ENCODE measurements at regions not wholly inside any gene's neighbourhood (a gene's known extent, or its start where the extent isn't known, plus 50 kb on each side); places are given as distances from the start of the nearest gene placed in this dataset.

GRCh38 chr14:34024768-34025144 is 73.9 kb upstream of the EGLN3 start:
- DNase-seq (ENCODE audit: low read depth in 1 of 2, low spot score in 1 of 2), result no peak

GRCh38 chr14:34023824-34024767 is 73.2 kb upstream of the EGLN3 start:
- DNase-seq (ENCODE audit: low read depth in 1 of 2, low spot score in 1 of 2), result no peak

DNA sequence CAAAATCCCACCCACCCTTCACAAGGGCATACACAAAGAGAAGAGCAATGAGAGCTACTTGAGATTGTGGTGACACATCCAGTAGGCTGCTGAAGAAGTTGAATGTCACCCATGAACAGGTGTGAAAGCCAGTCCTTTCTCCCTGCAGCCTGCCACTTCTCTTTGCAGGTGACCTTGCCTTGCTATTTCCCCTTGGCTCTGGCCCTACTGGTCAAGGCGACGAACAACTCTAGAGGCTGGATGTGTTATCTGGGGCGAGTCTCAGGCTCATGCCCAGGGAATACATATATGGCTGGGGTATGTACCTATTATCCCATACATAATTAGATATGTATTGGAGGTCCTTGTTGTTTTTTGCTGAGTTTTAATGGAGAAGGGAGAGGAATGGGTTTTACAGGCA is 70.2 kb upstream of the EGLN3 start:
- no peak for DNase-seq (ENCODE audit: low read depth in 1 of 2, low spot score in 1 of 2)

GRCh38 chr14:34020014-34020413 is 69.1 kb upstream of the EGLN3 start:
- no peak for DNase-seq (ENCODE audit: low read depth in 1 of 2, low spot score in 1 of 2)

GRCh38 chr14:34018564-34019244 is 67.8 kb upstream of the EGLN3 start:
- no peak for DNase-seq (ENCODE audit: low read depth in 1 of 2, low spot score in 1 of 2)

DNA sequence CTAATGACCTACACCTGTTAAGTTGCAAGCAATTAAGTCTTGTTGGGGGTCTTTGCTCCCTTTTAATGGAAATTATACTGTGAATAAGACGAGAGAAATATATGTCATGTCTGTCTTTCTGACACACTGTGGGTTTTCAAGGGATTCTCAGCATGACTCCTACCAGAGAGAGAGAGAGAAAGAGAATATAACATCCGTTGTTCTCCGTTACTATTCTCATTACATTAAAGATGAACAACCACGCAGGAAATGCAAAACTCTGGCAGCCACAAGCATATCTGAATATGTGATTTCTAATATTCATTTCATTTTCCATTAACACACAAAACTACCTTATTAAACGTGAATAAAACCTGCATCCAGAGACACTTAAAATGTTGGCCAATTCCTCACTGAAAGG is 67.3 kb upstream of the EGLN3 start:
- no peak for DNase-seq (ENCODE audit: low read depth in 1 of 2, low spot score in 1 of 2)

- DNase-seq (ENCODE audit: low read depth in 1 of 2, low spot score in 1 of 2), result no peak
These were observed 64.5 kb upstream of the EGLN3 start for GRCh38 chr14:34015383-34015782.

DNA sequence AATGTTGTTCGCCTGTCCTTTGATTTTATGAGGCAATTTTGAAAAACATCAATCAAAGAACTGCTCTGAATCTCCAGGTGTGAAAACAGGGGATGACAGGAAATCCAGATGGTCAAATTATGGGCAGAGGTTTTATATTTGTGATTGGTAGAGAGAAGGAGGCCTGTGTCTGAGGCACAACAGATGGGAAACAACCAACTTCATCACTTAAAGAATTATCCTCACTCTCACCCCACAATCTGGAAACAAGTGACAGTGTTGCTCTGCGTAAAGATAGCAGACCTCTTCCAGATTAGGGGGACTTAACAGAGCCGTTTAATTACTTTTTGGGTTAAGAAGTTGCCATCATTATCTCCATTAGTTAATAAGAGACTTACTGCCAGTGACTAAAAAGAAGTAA is 64.1 kb upstream of the EGLN3 start:
- DNase-seq (ENCODE audit: low read depth in 1 of 2, low spot score in 1 of 2), result no peak

DNA sequence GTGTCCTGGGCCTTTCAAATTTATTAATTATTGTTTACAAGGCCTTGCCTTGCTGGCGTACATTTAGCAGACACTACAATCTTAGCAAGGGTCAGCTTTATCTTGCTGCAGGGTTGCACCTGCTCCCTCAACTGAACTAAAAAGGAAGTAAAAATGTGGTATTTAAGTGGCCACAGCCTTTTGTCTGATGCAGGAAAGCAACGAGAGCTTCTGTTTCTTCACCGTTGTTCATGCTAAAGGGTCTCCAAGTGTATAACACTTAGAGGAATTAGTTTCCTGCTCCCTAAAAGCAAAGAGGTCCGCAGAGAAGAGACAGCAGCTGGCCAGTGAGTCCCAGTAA is 62.8 kb upstream of the EGLN3 start:
- no peak for DNase-seq (ENCODE audit: low read depth in 1 of 2, low spot score in 1 of 2)

DNA sequence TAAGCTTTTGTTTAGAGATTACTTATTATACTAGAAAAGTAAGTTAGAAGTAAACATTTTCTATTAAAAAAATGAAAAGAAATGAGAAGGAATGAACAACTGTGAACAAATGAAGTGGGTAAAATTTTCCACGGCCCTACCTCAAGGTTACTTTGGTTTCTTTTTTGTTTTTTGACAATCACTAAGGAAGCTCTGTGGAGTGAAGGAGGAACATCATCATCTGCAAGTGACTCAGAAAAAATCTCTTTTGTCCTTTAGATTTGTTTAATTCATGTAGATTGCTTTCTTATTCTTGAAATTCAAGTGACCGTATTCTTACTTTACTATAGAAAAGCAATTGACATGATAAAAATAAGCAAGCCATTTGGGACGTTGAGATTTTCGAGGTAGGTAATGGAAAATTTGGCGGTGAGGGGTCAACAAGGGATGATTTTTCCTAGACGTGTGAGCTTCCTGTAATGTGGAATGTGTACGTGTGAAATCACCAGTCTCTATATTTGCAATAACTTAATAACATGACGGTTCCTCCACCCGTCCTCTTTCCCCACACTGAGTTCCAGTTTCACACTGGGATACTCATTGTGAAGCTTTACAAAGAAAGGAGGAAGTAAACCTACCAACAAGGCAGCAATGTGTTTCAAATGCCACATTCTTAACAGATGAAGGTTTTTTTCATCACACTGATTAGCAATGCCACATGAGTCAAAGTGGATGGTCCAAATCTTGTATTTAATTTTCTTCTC is 62.3 kb upstream of the EGLN3 start:
- DNase-seq (ENCODE audit: low read depth in 1 of 2, low spot score in 1 of 2), result no peak

DNA sequence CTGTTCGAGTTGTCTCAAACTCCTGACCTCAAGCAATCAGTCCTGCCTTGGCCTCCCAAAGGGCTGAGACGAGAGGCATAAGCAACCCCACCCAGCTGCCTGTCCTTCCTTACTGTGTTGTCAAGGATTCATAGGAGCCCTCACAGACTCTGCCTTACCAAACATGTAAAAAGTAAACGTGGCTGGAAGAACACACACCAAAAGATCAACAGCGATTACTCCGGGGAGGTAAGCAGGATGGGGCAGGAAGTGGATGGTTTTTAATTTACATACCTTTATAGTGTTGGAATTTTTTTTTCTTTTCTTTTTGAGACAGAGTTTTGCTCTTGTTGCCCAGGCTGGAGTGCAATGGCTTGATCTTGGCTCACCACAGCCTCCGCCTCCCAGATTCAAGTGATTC is 61.5 kb upstream of the EGLN3 start:
- DNase-seq (ENCODE audit: low read depth in 1 of 2, low spot score in 1 of 2), result no peak

DNA sequence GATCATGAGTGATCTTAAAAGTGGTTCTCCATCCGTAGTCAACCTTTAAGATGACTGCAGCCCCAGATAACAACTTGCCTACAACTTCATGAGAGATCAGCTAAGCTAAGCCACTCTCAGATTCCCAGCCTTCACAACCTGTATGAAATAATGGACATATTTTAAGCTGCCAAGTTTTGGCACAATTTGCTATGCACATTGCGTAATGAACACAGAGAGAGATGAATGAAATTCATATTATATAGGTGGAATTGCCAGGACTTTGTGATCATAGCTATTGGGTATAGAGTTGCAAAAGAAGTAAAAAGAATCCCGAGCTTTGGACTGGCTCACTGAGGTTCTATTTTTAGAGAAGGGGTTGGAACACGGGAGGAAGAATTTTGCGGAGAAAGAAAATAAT is 59.1 kb upstream of the EGLN3 start:
- no peak for DNase-seq (ENCODE audit: low read depth in 1 of 2, low spot score in 1 of 2)

DNA sequence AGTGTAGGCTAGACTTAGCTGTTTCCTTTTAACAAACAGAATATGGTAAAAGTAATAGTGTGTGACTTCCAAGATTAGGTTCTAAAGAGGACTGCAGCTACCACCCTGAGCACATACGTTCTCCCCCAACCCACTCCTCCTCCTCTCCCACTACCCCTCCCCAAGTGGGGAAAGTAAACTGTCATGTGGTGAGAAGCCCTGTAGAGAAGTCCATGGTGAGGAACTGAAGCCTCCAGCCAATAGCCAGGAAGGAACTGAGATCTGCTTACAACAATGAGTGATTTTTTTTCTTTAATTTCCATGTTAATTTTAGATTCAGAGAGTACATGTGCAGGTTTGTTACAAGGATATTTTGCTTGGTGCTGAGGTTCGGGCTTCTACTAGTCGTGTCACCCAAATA is 57.0 kb upstream of the EGLN3 start:
- no peak for DNase-seq (ENCODE audit: low read depth in 1 of 2, low spot score in 1 of 2)

DNA sequence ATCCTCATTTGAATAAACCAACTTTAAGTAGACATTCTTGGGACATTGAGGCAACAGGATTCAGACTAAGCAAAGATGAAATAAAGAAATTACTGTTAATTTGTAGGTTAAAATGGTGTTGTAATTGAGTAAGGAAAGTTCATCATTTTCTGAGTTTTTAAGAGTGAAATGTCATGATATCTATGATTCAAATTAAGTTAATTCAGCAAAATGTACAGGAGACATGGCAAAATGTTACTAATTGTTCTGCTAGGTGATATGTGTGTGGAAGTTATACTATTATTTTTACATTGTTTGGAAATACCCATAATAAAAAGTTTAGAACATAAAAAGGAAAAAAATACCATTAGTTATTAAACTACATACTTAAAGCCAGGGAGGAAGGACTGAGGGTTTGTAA is 55.0 kb upstream of the EGLN3 start:
- DNase-seq (ENCODE audit: low read depth in 1 of 2, low spot score in 1 of 2), result no peak

DNA sequence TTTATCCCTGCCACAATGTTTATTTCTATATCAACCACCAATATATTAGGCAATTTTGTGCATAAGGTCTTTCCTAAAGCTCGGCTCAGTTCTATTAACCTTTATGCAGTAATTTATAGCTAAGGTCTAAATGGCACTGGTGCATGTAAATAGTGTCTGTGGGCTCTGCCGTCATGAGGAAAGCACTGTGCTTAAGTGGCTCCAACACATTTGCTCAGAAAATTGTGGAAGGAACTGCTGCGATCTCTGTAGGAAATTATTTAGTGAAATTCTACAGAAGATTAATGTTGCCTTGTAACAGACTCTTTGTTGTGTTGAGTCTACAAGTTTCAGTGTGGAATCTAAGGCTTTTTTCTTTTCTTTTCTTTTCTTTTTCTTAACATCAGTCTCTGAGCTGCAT is 54.0 kb upstream of the EGLN3 start:
- DNase-seq (ENCODE audit: low read depth in 1 of 2, low spot score in 1 of 2), result no peak

DNA sequence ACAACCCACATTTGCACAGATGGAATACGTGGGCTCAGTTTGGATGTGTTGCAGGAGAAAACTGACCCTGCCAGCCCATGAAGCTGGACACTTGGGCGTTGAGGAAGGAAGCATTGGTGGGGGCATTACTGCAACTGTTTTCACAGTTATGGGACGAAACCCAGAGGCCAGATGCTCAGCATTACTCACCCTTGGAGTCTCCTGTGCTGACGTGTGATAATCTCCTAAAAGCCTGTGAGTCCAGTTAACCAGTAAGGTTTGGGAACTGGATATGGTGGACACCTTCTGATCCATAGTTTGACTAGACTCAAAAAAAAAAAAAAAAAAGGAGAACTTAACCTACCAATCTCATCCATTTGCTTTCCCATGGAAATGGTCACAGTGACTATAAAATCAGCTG is 52.8 kb upstream of the EGLN3 start:
- no peak for DNase-seq (ENCODE audit: low read depth in 1 of 2, low spot score in 1 of 2)

DNA sequence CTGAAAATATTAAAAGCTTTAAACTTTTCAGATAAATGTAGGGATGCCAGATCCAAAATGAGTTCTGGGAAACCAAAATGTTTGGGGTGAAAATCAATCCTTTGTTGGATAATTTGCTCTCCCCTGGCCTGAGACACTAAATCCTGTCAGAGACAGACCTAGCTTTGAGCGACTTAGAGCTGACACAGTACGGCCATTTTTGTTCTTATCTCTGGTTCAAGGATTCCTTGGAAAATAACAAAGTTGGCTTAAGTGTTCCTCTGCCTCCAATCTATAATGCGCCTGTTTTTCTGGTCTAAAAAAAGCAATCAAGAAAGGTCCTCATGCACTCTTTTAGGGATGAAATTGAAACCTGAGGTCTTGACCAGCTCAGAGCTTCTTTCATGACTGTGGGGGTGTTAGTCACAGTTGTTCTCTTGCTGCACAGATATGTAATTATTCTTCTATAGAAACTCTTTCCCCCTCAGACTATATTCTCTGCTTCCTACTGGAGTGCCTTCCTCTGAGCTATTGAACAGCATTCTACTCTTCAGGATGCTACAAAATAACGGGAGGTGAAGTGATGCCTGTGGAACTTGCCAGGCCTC is 52.3 kb upstream of the EGLN3 start:
- no peak for DNase-seq (ENCODE audit: low read depth in 1 of 2, low spot score in 1 of 2)
